Muscle layer of duodenum (tissue), 2 donors: ENCODE measurements at regions not wholly inside any gene's neighbourhood (a gene's known extent, or its start where the extent isn't known, plus 50 kb on each side); places are given as distances from the start of the nearest gene placed in this dataset.

ENCODE experiments used
- H3K27ac ChIP-seq: one replicate; pipeline ENCODE4 v1.7.0; 2013; ENCODE audit warnings: mild to moderate bottlenecking, low read length
- H3K27me3 ChIP-seq: one replicate; pipeline ENCODE4 v1.7.0; 2013; ENCODE audit warnings: low read depth, mild to moderate bottlenecking, control low read depth, low read length
- H3K36me3 ChIP-seq, 2 donors: one replicate each; pipeline ENCODE4 v1.7.0; 2013; ENCODE audit warnings: low read length in 2 of 2, control low read depth in 1 of 2, mild to moderate bottlenecking in 1 of 2; ENCODE audit not compliant: insufficient read depth in 2 of 2, control insufficient read depth in 1 of 2
- H3K4me1 ChIP-seq, 2 donors: one replicate each; pipeline ENCODE4 v1.7.0; 2013; ENCODE audit warnings: low read length in 2 of 2, mild to moderate bottlenecking in 2 of 2, control low read depth in 1 of 2, moderate library complexity in 1 of 2; ENCODE audit not compliant: insufficient read depth in 2 of 2, control insufficient read depth in 1 of 2
- H3K4me3 ChIP-seq, 2 donors: one replicate each; pipeline ENCODE4 v1.7.0; 2013; ENCODE audit warnings: low read length in 2 of 2, low read depth in 1 of 2, mild to moderate bottlenecking in 1 of 2
- H3K9me3 ChIP-seq, 2 donors: one replicate each; pipeline ENCODE4 v1.7.0; 2013; ENCODE audit warnings: low read length in 2 of 2, control low read depth in 1 of 2, mild to moderate bottlenecking in 1 of 2; ENCODE audit not compliant: control insufficient read depth in 1 of 2
- donor health status: healthy.

DNA sequence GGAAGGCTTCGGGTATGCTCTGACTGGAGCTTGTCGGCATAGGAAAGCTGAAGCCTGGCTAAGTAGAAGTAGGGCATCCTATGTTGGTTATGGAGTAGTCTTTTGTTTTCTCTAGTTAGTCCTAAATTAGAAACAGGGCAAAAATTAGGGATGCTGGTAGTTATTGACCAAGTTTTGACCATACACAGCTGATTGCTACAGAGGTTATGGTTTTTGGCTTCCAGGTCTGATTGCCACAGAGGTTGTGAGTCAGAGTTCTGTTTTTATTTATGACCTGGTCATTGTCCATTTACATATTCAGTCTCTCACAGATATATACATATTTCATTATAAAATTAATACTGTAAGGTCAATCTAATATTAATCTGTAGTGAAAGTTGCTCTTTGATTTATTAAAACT lies 219.2 kb downstream of the FSCB start:
- no peaks in the 10 kb centered on the region for H3K9me3 ChIP-seq
- no peak overlapping the region for H3K4me3 ChIP-seq
- no peaks in the 10 kb centered on the region for H3K36me3 ChIP-seq
- no peak overlapping the region for H3K27ac ChIP-seq
- H3K4me1 ChIP-seq: no peaks in the 10 kb centered on the region
- H3K27me3 ChIP-seq: no peaks in the 10 kb centered on the region

DNA sequence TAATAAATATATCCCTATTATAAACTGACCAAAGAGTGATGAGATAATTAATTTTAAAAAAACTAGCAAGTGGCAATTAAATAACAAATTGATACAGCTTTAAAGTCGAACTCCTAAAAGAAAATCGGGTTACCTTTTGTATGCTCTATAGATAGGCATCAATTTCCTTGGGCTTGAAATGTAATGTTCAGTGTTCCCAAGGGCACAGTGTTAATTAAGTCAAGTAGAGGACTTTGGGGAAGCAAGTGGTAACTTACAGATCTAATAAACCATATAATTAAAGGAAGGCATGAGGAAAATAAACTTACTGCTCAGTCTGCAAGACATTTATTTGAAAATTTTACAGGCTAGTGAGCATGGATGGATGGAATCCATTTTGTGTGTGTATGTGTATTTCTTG lies 220.9 kb downstream of the FSCB start:
- no peak overlapping the region for H3K27ac ChIP-seq
- no peak overlapping the region for H3K4me3 ChIP-seq
- H3K9me3 ChIP-seq: no peaks in the 10 kb centered on the region
- H3K4me1 ChIP-seq: no peaks in the 10 kb centered on the region
- no peaks in the 10 kb centered on the region for H3K27me3 ChIP-seq
- no peaks in the 10 kb centered on the region for H3K36me3 ChIP-seq

DNA sequence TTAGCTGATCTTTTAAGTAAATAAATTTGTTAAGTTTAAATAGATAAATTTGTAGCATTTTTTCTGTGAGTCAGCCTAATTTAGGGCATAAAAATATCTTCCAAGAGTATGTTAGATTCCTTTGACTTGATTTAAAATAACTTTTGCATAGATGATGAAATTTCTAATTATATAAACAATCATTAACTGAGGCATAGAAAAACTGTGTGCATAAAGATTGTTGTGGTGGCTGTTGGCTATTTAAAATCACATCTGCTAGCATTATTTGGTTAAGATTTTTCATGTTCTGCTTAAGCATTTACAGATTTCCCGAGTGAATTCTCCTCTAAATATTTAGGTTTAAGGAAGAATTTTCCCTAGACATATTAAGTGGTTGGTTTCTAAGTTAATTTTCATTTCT lies 223.2 kb downstream of the FSCB start:
- no peaks in the 10 kb centered on the region for H3K4me1 ChIP-seq
- H3K27ac ChIP-seq: no peak overlapping the region
- H3K9me3 ChIP-seq: no peaks in the 10 kb centered on the region
- H3K4me3 ChIP-seq: no peak overlapping the region
- no peaks in the 10 kb centered on the region for H3K36me3 ChIP-seq
- H3K27me3 ChIP-seq: no peaks in the 10 kb centered on the region

DNA sequence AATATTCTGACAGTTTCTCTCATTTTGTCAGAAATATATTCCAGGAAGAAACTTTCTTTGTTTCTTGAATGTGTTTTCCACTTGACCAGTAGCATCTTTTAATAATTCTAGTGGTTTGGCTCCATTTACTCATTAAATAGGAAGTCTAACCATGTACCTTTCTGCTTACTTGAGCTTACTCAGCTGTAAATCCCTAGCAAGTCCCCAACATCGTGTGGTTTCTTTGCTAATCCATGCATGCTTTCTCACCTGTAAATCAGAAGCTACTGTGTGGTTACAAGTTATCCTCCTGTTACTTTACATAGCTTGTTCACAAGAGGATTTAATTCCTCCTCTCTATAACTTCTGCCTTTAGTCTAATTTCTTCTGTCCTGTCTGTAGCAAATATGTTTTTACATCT lies 227.7 kb downstream of the FSCB start:
- H3K27me3 ChIP-seq: no peaks in the 10 kb centered on the region
- no peaks in the 10 kb centered on the region for H3K4me1 ChIP-seq
- H3K4me3 ChIP-seq: no peak overlapping the region
- no peak overlapping the region for H3K27ac ChIP-seq
- H3K9me3 ChIP-seq: no peaks in the 10 kb centered on the region
- H3K36me3 ChIP-seq: no peaks in the 10 kb centered on the region

DNA sequence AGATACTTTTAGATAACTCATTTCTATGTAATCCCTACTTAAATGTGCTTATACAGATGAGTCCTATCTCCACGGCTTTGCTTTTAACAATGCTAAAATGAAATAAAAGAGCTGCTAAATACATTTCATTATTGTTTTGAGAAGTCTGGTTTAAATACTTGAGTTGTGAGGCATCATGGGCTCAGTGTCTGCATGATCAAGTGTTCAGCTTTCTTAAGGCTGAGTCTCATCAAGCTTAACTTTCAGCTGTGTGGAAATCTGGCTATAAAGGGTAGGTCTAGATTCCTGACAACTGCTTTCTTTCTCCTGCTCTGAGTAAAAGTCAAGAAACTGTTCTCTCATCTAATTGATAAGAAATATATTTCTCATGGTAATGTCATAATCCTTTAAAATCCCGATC lies 235.4 kb downstream of the FSCB start:
- Histone ChIP-seq H3K4me1 (no peaks in the 10 kb centered on the region), H3K4me3 (no peak overlapping the region), H3K36me3 (no peaks in the 10 kb centered on the region), H3K9me3 (no peaks in the 10 kb centered on the region), H3K27ac (no peak overlapping the region), H3K27me3 (no peaks in the 10 kb centered on the region)

DNA sequence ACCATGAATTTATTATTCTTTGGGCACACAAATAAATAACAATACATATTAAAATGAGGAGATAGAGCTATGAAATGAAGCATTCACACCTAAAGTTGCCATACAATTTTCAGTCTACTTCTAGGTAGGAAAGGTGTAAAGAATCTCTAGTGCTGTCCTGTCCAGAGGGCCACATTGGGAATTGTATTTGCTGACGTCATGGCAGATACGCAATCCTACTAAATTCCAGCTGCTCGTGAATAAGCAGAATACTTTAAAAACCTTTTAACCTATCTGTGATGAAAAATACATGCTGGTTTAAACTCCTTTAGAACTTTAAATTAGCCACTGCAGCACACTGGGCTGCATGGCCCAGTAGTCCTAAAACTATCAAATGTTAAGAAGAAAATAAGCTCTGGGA lies 236.1 kb downstream of the FSCB start:
- no peak overlapping the region for H3K27ac ChIP-seq
- H3K9me3 ChIP-seq: no peaks in the 10 kb centered on the region

DNA sequence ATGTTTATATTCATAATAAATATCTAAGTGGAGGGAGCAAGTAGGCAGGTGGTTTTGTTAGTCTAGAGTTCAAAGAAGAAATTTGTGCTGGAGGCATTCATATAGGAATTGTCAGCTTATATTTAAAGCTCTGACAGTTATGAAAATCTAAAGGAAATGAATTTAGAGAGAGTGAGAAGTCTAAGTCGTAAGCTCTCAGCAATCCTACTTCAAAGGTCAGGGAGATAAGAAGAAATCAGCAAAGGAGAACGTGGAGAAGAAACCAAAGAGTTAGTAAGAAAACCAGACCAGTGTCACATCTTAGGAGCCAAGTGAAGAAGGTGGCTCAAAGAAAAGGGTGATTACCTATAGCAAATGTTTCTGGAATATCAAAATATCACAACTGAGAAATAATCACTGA lies 241.8 kb downstream of the FSCB start:
- no peaks in the 10 kb centered on the region for H3K4me1 ChIP-seq
- no peak overlapping the region for H3K27ac ChIP-seq
- H3K36me3 ChIP-seq: no peaks in the 10 kb centered on the region
- H3K4me3 ChIP-seq: no peak overlapping the region
- no peaks in the 10 kb centered on the region for H3K9me3 ChIP-seq
- H3K27me3 ChIP-seq: no peaks in the 10 kb centered on the region

More for the DNA sequence above, 236.1 kb downstream of the FSCB start:
- no peak overlapping the region for H3K4me3 ChIP-seq
- H3K4me1 ChIP-seq: no peaks in the 10 kb centered on the region
- no peaks in the 10 kb centered on the region for H3K36me3 ChIP-seq
- no peaks in the 10 kb centered on the region for H3K27me3 ChIP-seq

DNA sequence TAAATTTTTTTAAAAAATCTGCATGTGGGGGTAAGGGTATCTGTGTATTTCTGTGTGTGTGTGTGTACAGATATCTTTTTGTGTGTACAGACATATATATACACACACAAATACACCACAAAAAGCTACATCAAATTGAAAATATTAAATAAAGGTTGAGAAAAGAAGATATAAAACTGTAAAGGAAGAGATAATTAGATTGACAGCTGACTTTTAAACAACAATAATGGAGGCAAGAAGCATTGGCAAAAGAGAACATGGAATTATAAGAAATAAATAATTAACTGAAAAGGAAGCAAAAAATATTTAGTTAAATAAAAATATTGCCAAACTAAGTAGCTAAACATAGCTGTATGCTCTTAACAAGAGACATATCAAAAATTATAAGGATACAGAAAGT lies 291.4 kb downstream of the FSCB start:
- H3K27me3 ChIP-seq: no peaks in the 10 kb centered on the region
- no peaks in the 10 kb centered on the region for H3K9me3 ChIP-seq
- H3K27ac ChIP-seq: no peak overlapping the region
- no peak overlapping the region for H3K4me3 ChIP-seq
- H3K4me1 ChIP-seq: no peaks in the 10 kb centered on the region
- H3K36me3 ChIP-seq: no peaks in the 10 kb centered on the region

DNA sequence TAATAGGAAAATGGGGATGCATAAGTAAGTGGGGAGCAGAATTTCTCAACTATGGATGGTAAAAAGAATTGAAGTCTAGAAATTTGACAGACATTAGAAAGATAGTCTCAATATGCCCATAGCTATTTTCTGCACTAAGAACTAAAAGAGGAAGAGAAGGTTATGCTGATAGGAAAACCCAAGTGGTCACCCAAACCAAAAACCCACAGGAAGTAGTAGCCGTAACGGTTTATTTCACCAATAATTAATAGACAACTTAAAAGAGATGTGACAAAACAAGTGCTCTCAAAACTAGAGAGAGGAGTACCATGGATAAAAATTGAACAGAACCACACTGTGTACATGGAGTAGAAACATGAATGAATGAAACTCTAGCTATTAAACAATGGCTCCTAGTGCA lies 295.4 kb downstream of the FSCB start:
- H3K4me1 ChIP-seq: no peaks in the 10 kb centered on the region
- H3K9me3 ChIP-seq: no peaks in the 10 kb centered on the region
- no peaks in the 10 kb centered on the region for H3K36me3 ChIP-seq
- H3K27me3 ChIP-seq: no peaks in the 10 kb centered on the region
- H3K27ac ChIP-seq: no peak overlapping the region
- H3K4me3 ChIP-seq: no peak overlapping the region

DNA sequence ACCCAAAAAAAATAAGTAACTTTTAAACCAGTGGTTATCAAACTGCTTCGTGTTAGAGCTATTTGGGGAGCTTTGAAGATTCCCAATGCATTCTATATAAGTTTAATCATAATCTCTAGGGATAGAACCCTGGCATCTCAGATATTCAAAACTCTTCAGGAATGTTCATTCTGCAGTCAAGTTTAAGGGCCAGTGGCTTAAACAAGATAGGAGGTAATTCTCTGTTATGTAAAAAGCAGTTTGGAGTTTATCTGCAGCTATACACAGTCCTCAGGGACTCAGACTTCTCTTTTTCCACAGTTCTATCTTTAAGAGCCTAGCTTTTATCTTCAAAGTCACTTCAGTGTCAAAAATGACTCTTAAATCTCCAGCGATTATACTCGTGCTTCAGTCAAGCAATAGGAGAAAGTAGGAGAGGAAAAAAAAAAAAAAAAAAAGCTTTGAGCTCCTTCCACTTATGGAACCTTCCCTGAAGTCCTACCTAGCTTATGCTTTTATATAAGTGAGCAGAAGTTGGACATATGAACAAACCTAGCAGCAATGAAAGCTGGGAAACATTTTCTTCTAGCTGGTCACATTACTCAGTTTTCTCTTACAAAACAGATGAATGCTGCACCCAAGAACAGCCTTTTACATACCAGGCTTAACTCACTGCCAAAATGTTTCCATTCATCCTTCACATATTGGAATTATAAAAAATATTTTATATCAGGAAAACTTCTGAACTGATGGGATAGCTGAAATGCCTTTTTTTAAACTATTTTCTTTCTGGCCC lies 302.8 kb downstream of the FSCB start:
- H3K4me3 ChIP-seq: no peak overlapping the region
- H3K27ac ChIP-seq: no peak overlapping the region
- H3K27me3 ChIP-seq: no peaks in the 10 kb centered on the region

DNA sequence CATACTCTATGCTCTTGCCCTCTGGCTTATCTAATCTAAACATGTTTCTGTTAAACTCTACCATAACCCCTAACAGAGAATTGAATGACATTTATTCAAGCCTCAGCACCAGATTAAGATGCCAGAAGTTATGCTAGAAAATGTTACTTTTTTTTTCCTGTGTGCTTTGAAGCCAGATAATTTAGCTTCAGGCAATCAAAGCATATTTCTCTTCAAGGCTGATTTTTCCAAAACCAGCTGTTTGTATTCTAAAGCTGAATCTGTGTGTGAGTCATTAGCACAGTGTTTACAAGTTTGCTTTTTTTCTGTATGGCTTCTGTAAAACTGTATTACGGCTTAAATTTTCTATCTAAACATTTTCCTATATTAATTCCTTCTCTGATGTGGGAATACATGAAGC lies 326.1 kb downstream of the FSCB start:
- no peaks in the 10 kb centered on the region for H3K4me1 ChIP-seq
- no peaks in the 10 kb centered on the region for H3K36me3 ChIP-seq
- H3K27me3 ChIP-seq: no peaks in the 10 kb centered on the region
- H3K4me3 ChIP-seq: no peak overlapping the region
- H3K9me3 ChIP-seq: no peaks in the 10 kb centered on the region
- H3K27ac ChIP-seq: no peak overlapping the region

More for the DNA sequence above, 302.8 kb downstream of the FSCB start:
- Histone ChIP-seq H3K4me1 (no peaks in the 10 kb centered on the region), H3K36me3 (no peaks in the 10 kb centered on the region), H3K9me3 (no peaks in the 10 kb centered on the region)

DNA sequence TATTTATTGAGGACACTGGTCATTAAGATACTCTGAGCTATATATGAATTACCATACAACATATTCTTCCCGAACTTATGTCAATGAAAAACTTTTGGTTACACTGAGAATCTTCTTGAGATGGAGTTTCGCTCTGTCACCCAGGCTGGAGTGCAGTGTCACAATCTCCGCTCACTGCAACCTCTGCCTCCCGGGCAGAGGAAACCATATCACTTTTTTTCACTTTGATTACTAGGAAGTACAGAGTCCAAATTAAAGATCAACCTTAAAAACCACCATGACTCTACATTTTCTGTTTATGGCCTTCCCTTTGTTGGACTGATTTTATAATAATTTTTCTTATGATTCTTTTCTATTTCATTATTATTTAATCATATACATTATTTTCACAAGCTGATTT lies 336.5 kb downstream of the FSCB start:
- Histone ChIP-seq H3K36me3 (no peaks in the 10 kb centered on the region), H3K27ac (no peak overlapping the region), H3K4me3 (no peak overlapping the region), H3K27me3 (no peaks in the 10 kb centered on the region), H3K9me3 (no peaks in the 10 kb centered on the region), H3K4me1 (no peaks in the 10 kb centered on the region)
